A204.1 (cell line): ENCODE measurements at regions not wholly inside any gene's neighbourhood (a gene's known extent, or its start where the extent isn't known, plus 50 kb on each side); places are given as distances from the start of the nearest gene placed in this dataset.

Experiments used
- FAIRE-seq: peaks from 2 replicates; lab custom pipeline; 2012; peaks lifted over from hg19 to GRCh38; lab: Jason Lieb, UNC

- FAIRE-seq: no peak
Measured at GRCh38 chr20:52569201-52569600, 377.6 kb upstream of the ZFP64 start.

- no peak for FAIRE-seq
Measured at GRCh38 chr20:52565614-52566013, 374.0 kb upstream of the ZFP64 start.

GRCh38 chr20:52564594-52564993 lies 373.0 kb upstream of the ZFP64 start:
- FAIRE-seq: no peak

- no peak for FAIRE-seq
Measured at GRCh38 chr20:52552181-52552872, 360.7 kb upstream of the ZFP64 start.

GRCh38 chr20:52542131-52542530 lies 350.6 kb upstream of the ZFP64 start:
- no peak for FAIRE-seq

GRCh38 chr20:52540509-52540908 lies 348.9 kb upstream of the ZFP64 start:
- no peak for FAIRE-seq

GRCh38 chr20:52539891-52540290 lies 348.3 kb upstream of the ZFP64 start:
- no peak for FAIRE-seq

- FAIRE-seq: no peak
Measured at GRCh38 chr20:52536841-52537400, 345.3 kb upstream of the ZFP64 start.

- no peak for FAIRE-seq
Measured at GRCh38 chr20:52536040-52536439, 344.5 kb upstream of the ZFP64 start.

- no peak for FAIRE-seq
Measured at GRCh38 chr20:52534616-52535015, 343.0 kb upstream of the ZFP64 start.

GRCh38 chr20:52533401-52533800 lies 341.8 kb upstream of the ZFP64 start:
- no peak for FAIRE-seq

- FAIRE-seq: no peak
Measured at GRCh38 chr20:52532674-52533073, 341.1 kb upstream of the ZFP64 start.

GRCh38 chr20:52530571-52530970 lies 339.0 kb upstream of the ZFP64 start:
- no peak for FAIRE-seq

- FAIRE-seq: no peak
Measured at GRCh38 chr20:52529826-52530225, 338.2 kb upstream of the ZFP64 start.

GRCh38 chr20:52524861-52525260 lies 333.3 kb upstream of the ZFP64 start:
- FAIRE-seq: no peak

- no peak for FAIRE-seq
Measured at GRCh38 chr20:52518735-52519134, 327.2 kb upstream of the ZFP64 start.

GRCh38 chr20:52515877-52516276 lies 324.3 kb upstream of the ZFP64 start:
- FAIRE-seq: no peak

- FAIRE-seq: no peak
Measured at GRCh38 chr20:52500157-52500556, 308.6 kb upstream of the ZFP64 start.

- FAIRE-seq: no peak
Measured at GRCh38 chr20:52497731-52498130, 306.2 kb upstream of the ZFP64 start.

GRCh38 chr20:52496191-52496590 lies 304.6 kb upstream of the ZFP64 start:
- no peak for FAIRE-seq

GRCh38 chr20:52494244-52494643 lies 302.7 kb upstream of the ZFP64 start:
- FAIRE-seq: no peak

GRCh38 chr20:52493171-52493721 lies 301.7 kb upstream of the ZFP64 start:
- no peak for FAIRE-seq

- no peak for FAIRE-seq
Measured at GRCh38 chr20:52490711-52491430, 299.3 kb upstream of the ZFP64 start.
